DOHH2 (cell line): ENCODE measurements at regions not wholly inside any gene's neighbourhood (a gene's known extent, or its start where the extent isn't known, plus 50 kb on each side); places are given as distances from the start of the nearest gene placed in this dataset.

Experiments
- H3F3A ChIP-seq: fragments of 200-600 bp; sonication (generic), shearing (Covaris generic); 2 replicates; pipeline ENCODE4 v1.6.0; 2016; ENCODE audit warnings: antibody characterized with exemption, mild to moderate bottlenecking; ENCODE audit not compliant: control insufficient read depth, insufficient read depth
- H3K27ac ChIP-seq: fragments of 200-600 bp; sonication (generic); 2 replicates; pipeline ENCODE4 v1.5.1; 2014; ENCODE audit warnings: low read depth, mild to moderate bottlenecking, low read length, moderate library complexity
- H3K27me3 ChIP-seq: fragments of 200-600 bp; sonication (generic); 2 replicates; pipeline ENCODE4 v1.6.1; 2014; ENCODE audit warnings: mild to moderate bottlenecking, low read length, mixed read lengths; ENCODE audit not compliant: control insufficient read depth
- H3K36me3 ChIP-seq: fragments of 200-600 bp; sonication (generic); 2 replicates; pipeline ENCODE4 v1.6.1; 2014; ENCODE audit warnings: mild to moderate bottlenecking, low read length, moderate library complexity, mixed read lengths; ENCODE audit not compliant: control insufficient read depth
- H3K4me1 ChIP-seq: fragments of 200-600 bp; sonication (generic); 2 replicates; pipeline ENCODE4 v1.6.1; 2014; ENCODE audit warnings: mild to moderate bottlenecking, low read length, mixed read lengths; ENCODE audit not compliant: control insufficient read depth
- H3K4me2 ChIP-seq: fragments of 200-600 bp; sonication (generic); 2 replicates; pipeline ENCODE4 v1.6.0; 2014; ENCODE audit warnings: mild to moderate bottlenecking, low read length, moderate library complexity
- H3K4me3 ChIP-seq: fragments of 200-600 bp; sonication (generic); 2 replicates; pipeline ENCODE4 v1.5.1; 2014; ENCODE audit warnings: mild to moderate bottlenecking, low read length, mixed read lengths
- H3K79me2 ChIP-seq: fragments of 200-600 bp; sonication (generic); 2 replicates; pipeline ENCODE4 v1.6.1; 2014; ENCODE audit warnings: mild to moderate bottlenecking, low read length, mixed read lengths; ENCODE audit not compliant: control insufficient read depth
- H3K9me2 ChIP-seq: fragments of 200-600 bp; sonication (generic); replicated peaks from 2 replicates; pipeline ENCODE4 v1.6.1; 2014; ENCODE audit warnings: mild to moderate bottlenecking, low read length, mixed read lengths; ENCODE audit not compliant: control insufficient read depth
- H3K9me3 ChIP-seq: fragments of 200-600 bp; sonication (generic); 2 replicates; pipeline ENCODE4 v1.6.1; 2014; ENCODE audit warnings: antibody characterized with exemption, low read length, mixed read lengths; ENCODE audit not compliant: control insufficient read depth, insufficient read depth
- H4K20me1 ChIP-seq: fragments of 200-600 bp; sonication (generic); 2 replicates; pipeline ENCODE4 v1.6.0; 2014; ENCODE audit warnings: low read depth, mild to moderate bottlenecking, antibody characterized with exemption, low read length, moderate library complexity; ENCODE audit not compliant: control insufficient read depth, insufficient read depth
- CTCF ChIP-seq: fragments of 200-600 bp; sonication (generic); IDR thresholded peaks from one replicate; pipeline ENCODE4 v1.5.1; 2014; ENCODE audit warnings: antibody characterized with exemption, mild to moderate bottlenecking, low read depth, low read length; ENCODE audit not compliant: poor library complexity, severe bottlenecking
- EZH2phosphoT487 ChIP-seq: fragments of 200-600 bp; sonication (generic); IDR thresholded peaks from 2 replicates; pipeline ENCODE4 v1.6.1; 2017; ENCODE audit warnings: borderline replicate concordance, mild to moderate bottlenecking, antibody characterized with exemption, low read length, moderate library complexity, mixed read lengths

GRCh38 chr3:18494251-18494650, 69.1 kb upstream of the SATB1 start:
- no peaks in the 10 kb centered on the region for H3K36me3 ChIP-seq
- no peaks in the 10 kb centered on the region for H4K20me1 ChIP-seq
- no peak overlapping the region for H3K4me3 ChIP-seq
- no peak overlapping the region for H3K4me2 ChIP-seq
- H3K9me2 ChIP-seq, result no peaks in the 10 kb centered on the region
- no peaks in the 10 kb centered on the region for H3F3A ChIP-seq
- H3K79me2 ChIP-seq, result no peaks in the 10 kb centered on the region
- no peaks in the 10 kb centered on the region for H3K9me3 ChIP-seq
- peaks cover 22% of the 10 kb centered on the region for H3K4me1 ChIP-seq
- no peak overlapping the region for H3K27ac ChIP-seq
- TF ChIP-seq EZH2phosphoT487 (no peak), CTCF (no peak)
- H3K27me3 ChIP-seq, result no peaks in the 10 kb centered on the region

- Histone ChIP-seq H3K4me2 (no peak overlapping the region), H3K27ac (no peak overlapping the region), H3K4me1 (peaks cover 4% of the 10 kb centered on the region; the same call in 1 of the 2 replicates), H3K9me2 (no peaks in the 10 kb centered on the region), H3F3A (no peaks in the 10 kb centered on the region), H3K4me3 (no peak overlapping the region), H3K27me3 (no peaks in the 10 kb centered on the region), H3K9me3 (no peaks in the 10 kb centered on the region), H3K79me2 (no peaks in the 10 kb centered on the region), H4K20me1 (no peaks in the 10 kb centered on the region), H3K36me3 (no peaks in the 10 kb centered on the region)
- no peak for TF ChIP-seq CTCF
- TF ChIP-seq EZH2phosphoT487, result no peak
These were observed 64.8 kb upstream of the SATB1 start for GRCh38 chr3:18489939-18490338.

GRCh38 chr3:18483226-18483625, 58.1 kb upstream of the SATB1 start:
- peaks cover under 1% of the 10 kb centered on the region; the same call in 1 of the 2 replicates for H3K4me1 ChIP-seq
- H3K79me2 ChIP-seq, result no peaks in the 10 kb centered on the region
- H3K9me3 ChIP-seq, result no peaks in the 10 kb centered on the region
- no peaks in the 10 kb centered on the region for H3K27me3 ChIP-seq
- no peaks in the 10 kb centered on the region for H4K20me1 ChIP-seq
- TF ChIP-seq CTCF (no peak), EZH2phosphoT487 (no peak)
- no peaks in the 10 kb centered on the region for H3F3A ChIP-seq
- no peaks in the 10 kb centered on the region for H3K9me2 ChIP-seq
- no peak overlapping the region for H3K27ac ChIP-seq
- H3K36me3 ChIP-seq, result no peaks in the 10 kb centered on the region
- H3K4me3 ChIP-seq, result no peak overlapping the region
- H3K4me2 ChIP-seq, result no peak overlapping the region

GRCh38 chr3:18481946-18482548, 56.9 kb upstream of the SATB1 start:
- TF ChIP-seq EZH2phosphoT487, result no peak
- TF ChIP-seq CTCF, result no peak
- Histone ChIP-seq H3K27ac (no peak overlapping the region), H3F3A (no peaks in the 10 kb centered on the region)

More at GRCh38 chr3:18481946-18482548, 56.9 kb upstream of the SATB1 start:
- H3K4me1 ChIP-seq, result no peaks in the 10 kb centered on the region
- H3K9me2 ChIP-seq, result no peaks in the 10 kb centered on the region
- H3K36me3 ChIP-seq, result no peaks in the 10 kb centered on the region
- H3K27me3 ChIP-seq, result no peaks in the 10 kb centered on the region
- H3K4me3 ChIP-seq, result no peak overlapping the region
- no peaks in the 10 kb centered on the region for H3K9me3 ChIP-seq
- no peaks in the 10 kb centered on the region for H3K79me2 ChIP-seq
- no peak overlapping the region for H3K4me2 ChIP-seq
- H4K20me1 ChIP-seq, result no peaks in the 10 kb centered on the region
